HEK293 (cell line): ENCODE measurements at regions not wholly inside any gene's neighbourhood (a gene's known extent, or its start where the extent isn't known, plus 50 kb on each side); places are given as distances from the start of the nearest gene placed in this dataset.

Experiments used
- HOXA7 ChIP-seq: sonication (generic); formaldehyde crosslinking; IDR thresholded peaks from 2 replicates; pipeline ENCODE4 v1.8.1; 2022; ENCODE audit warnings: missing genetic modification reagents, borderline replicate concordance
- MEIS1 ChIP-seq: sonication (generic); formaldehyde crosslinking; IDR thresholded peaks from 2 replicates; pipeline ENCODE4 v1.8.1; 2022; ENCODE audit warnings: missing genetic modification reagents, mild to moderate bottlenecking, borderline replicate concordance

DNA sequence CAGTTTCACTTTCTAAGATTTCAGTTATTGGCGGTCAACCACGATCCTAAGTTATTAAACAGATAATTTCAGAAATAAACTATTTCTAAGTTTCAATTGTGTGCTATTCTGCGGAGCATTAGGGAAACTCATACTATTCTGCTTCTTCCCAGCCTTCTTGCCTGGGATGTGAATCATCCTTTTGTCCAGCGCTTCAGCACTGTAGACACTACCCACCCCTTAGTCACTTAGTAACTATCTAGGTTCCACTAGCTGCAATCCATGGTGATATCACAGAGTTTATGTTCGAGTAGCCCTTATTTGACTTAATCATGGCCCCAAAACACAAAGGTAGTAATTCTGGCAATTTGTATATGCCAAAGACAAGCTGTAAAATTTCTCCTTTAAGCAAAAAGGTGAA, 279.9 kb upstream of the ADAMTS5 start:
- TF ChIP-seq HOXA7 (CRISPR knock-in tag) (no peak), MEIS1 (no peak)
